SK-N-MC (cell line): ENCODE measurements at regions not wholly inside any gene's neighbourhood (a gene's known extent, or its start where the extent isn't known, plus 50 kb on each side); places are given as distances from the start of the nearest gene placed in this dataset.

Source experiments
- DNase-seq: peaks from one replicate; pipeline ENCODE4 v3.0.0-alpha.2; 2011; ENCODE audit warnings: low read depth, low spot score
- H3K27ac ChIP-seq: fragments of 200-600 bp; sonication (generic); 2 replicates; pipeline ENCODE4 v1.5.1; 2016; ENCODE audit warnings: mixed run types
- H3K36me3 ChIP-seq: fragments of 200-600 bp; sonication (generic); 2 replicates; pipeline ENCODE4 v1.6.1; 2017; ENCODE audit warnings: antibody characterized with exemption, low read length, mixed read lengths; ENCODE audit not compliant: insufficient read depth
- H3K4me3 ChIP-seq: fragments of 200-600 bp; sonication (generic); 2 replicates; pipeline ENCODE4 v1.5.1; 2016
- H3K9ac ChIP-seq: fragments of 200-600 bp; sonication (generic); 2 replicates; pipeline ENCODE4 v1.8.0; 2017; ENCODE audit warnings: mixed run types, mixed read lengths; ENCODE audit not compliant: insufficient read length
- H3K9me3 ChIP-seq: fragments of 200-600 bp; sonication (generic); 2 replicates; pipeline ENCODE4 v1.6.1; 2017; ENCODE audit warnings: low read depth, mild to moderate bottlenecking, antibody characterized with exemption, low read length, moderate library complexity, mixed read lengths
- EZH2 ChIP-seq: fragments of 200-600 bp; sonication (generic); IDR thresholded peaks from one replicate; pipeline ENCODE4 v1.6.1; 2017; ENCODE audit warnings: antibody characterized with exemption
- FOXP2 ChIP-seq: optimal IDR thresholded peaks from 2 replicates; pipeline ENCODE3; 2011; ENCODE audit warnings: mild to moderate bottlenecking, moderate library complexity; ENCODE audit not compliant: insufficient read depth; ENCODE audit errors: extremely low read length, control extremely low read depth
- POLR2AphosphoS5 ChIP-seq: IDR thresholded peaks from 2 replicates; pipeline ENCODE4 v1.6.1; 2012; ENCODE audit warnings: mild to moderate bottlenecking, low read depth, low read length, borderline replicate concordance

DNA sequence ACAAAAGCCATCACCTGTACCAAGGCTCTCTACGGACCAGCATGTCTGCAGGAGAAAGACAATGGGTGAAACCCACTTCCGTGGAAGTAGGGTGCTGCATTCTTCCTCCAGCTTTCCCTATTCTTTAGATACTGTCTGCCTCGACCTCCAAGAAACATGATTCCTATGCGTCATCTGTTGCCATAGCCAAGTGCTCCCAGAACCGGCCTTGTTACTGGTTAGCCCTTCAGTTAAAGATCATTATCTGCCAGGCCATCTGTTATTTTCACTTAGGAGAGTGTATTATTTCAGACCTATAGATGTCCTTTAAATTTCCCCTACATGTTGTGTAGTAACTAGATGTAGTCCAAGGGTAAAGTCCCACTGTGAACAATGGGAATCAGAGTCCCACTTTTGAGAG is 89.0 kb upstream of the KIAA1217 start:
- no peaks in the 10 kb centered on the region for H3K9me3 ChIP-seq
- no peak for DNase-seq
- TF ChIP-seq FOXP2 (no peak), POLR2AphosphoS5 (no peak), EZH2 (no peak)
- no peaks in the 10 kb centered on the region for H3K36me3 ChIP-seq
- H3K27ac ChIP-seq: no peak overlapping the region
- no peak overlapping the region for H3K9ac ChIP-seq
- H3K4me3 ChIP-seq: no peak overlapping the region

DNA sequence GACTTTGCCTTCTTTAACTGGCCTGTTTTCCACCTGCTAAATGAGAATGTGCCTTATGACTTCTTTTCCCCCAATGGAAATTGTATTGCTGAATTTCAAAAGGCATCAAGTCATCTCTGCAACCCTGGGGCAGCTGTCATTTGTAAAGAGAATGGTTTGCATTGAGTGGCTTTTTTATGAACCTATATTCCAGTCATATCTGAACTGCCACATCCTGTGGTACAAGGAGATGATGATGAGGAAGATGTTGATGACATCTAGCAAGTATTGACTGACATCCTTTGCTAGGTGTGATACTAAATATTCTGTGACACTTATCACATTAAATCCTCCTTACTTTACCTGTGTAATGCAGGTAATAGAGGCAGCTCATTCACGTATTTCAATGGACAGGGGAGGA is 88.3 kb upstream of the KIAA1217 start:
- TF ChIP-seq EZH2 (no peak), FOXP2 (no peak)
- no peak overlapping the region for H3K9ac ChIP-seq
- no peak overlapping the region for H3K4me3 ChIP-seq
- H3K9me3 ChIP-seq: no peaks in the 10 kb centered on the region
- DNase-seq: no peak
- no peak overlapping the region for H3K27ac ChIP-seq
- no peaks in the 10 kb centered on the region for H3K36me3 ChIP-seq

DNA sequence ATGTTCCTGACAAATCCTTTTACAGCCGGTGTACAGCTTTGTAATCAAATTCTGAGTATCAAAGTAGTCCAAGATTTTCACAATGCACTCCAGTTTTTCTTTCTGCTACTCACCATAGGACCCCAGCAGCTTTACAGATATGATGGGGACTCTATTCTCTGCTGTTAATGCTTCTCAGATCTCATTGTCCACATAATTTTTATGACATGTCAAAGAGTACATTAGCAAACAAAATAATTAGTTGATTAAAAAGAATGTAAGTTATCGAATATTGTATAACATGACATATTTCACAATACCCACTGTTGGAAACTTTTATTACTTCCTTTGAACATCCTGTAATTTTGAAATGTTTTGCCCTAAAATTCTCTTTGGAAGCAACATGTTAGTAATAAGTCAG is 81.4 kb upstream of the KIAA1217 start:
- Histone ChIP-seq H3K9ac (peak overlapping the region; percentile 26), H3K9me3 (no peaks in the 10 kb centered on the region), H3K4me3 (peak overlapping the region; percentile 64), H3K36me3 (no peaks in the 10 kb centered on the region), H3K27ac (peak overlapping the region; percentile 89)
- peak; percentile 39 for DNase-seq
- TF ChIP-seq POLR2AphosphoS5 (no peak), FOXP2 (no peak), EZH2 (no peak)

DNA sequence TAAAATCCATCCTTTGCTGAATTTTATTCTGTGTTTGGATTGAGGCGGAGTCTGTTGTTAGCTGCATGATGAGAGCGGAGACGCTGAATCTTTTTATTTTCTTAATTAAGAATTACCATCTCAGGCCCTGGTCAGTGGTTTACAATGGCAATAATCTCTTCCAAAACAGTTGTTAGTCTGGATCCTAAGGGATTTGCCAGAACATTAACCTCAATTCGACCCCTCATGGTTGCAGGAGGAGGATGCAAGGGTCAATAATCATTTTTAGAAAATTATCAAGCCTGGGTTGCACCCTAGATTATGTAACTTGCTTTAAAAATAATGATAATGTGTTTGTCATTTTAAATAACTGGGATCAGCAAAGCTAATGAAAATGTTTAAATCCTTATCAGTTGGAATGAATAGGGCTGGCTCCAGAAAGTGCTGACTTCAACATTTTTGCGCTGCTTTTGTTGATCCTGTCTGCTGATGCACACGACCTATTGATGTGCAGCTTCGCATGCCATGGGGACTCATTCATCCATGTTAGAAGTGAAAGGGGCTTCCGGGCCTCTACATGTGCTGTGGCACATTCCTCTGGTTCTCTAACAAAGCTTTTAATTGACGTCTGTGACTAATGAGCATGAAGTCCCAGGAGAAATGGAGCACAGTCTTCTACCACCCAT is 80.7 kb upstream of the KIAA1217 start:
- TF ChIP-seq FOXP2 (peak; percentile 75), EZH2 (no peak), POLR2AphosphoS5 (no peak)
- peak; percentile 72 for DNase-seq
- H3K9ac ChIP-seq: peak overlapping the region; percentile 26
- H3K9me3 ChIP-seq: no peaks in the 10 kb centered on the region
- peak overlapping the region; percentile 64 for H3K4me3 ChIP-seq
- H3K36me3 ChIP-seq: no peaks in the 10 kb centered on the region
- peak overlapping the region; percentile 89 for H3K27ac ChIP-seq

DNA sequence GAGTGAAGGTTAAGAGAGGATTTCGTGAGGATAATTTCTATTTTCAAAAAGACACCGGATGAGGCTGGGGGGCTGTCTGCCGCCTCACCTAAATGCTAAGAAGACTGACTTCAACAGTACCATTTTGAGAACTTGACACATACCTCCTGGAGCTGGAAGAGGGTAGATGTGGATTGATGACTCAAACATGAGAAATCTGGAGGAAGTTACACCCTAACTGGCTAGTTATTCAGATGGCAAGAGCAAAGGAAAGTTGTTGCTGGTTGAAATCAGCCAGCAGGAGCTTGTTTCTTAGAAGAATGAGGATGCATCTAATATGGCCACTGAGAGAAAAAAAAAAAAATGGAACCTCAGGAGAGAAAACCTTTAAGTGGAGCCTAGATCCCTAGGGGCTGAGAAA is 76.2 kb upstream of the KIAA1217 start:
- H3K4me3 ChIP-seq: no peak overlapping the region
- no peaks in the 10 kb centered on the region for H3K36me3 ChIP-seq
- H3K9ac ChIP-seq: no peak overlapping the region
- TF ChIP-seq FOXP2: no peak
- no peak for TF ChIP-seq EZH2
- no peak for TF ChIP-seq POLR2AphosphoS5
- no peak overlapping the region for H3K27ac ChIP-seq
- no peak for DNase-seq
- no peaks in the 10 kb centered on the region for H3K9me3 ChIP-seq

DNA sequence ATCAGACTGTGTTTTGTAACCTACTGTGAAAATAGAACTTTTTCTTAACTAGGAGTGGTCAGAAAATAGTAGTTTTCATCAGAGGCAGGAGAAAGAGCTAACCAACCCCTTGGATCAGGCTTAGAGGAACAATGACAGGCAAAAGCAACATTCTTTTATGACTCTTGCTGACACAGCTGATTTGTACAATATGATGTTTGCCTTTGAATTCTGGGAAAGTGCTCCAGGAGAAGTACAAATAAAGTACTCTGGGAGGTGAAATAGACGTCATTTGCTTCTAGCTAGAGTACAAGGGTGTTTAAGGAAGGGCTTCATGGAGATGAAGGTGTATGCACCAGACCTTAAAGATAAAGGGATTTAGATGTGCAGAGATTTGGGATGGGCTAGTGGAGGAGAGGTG is 75.1 kb upstream of the KIAA1217 start:
- no peak overlapping the region for H3K27ac ChIP-seq
- DNase-seq: no peak
- no peak overlapping the region for H3K4me3 ChIP-seq
- no peak overlapping the region for H3K9ac ChIP-seq
- H3K9me3 ChIP-seq: no peaks in the 10 kb centered on the region
- TF ChIP-seq FOXP2 (no peak), EZH2 (no peak), POLR2AphosphoS5 (no peak)
- no peaks in the 10 kb centered on the region for H3K36me3 ChIP-seq

DNA sequence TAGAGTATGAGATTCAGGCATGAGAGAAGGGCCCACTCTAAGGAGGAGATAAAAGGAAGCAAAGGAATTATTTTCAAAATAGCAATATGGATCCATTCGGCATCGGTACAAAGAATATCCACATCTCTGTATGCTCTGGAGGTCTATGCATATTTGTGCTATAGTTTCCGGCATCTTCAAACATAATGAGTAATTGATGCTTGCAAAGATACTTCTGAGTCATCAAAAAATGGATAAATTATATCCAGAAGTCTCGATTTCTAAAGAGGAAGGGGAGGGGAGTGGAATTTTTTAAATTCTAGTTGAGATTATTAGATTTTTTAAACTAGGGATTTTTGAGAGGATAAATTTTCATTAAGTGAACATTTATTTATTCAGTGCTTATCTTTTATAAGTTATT is 72.9 kb upstream of the KIAA1217 start:
- Histone ChIP-seq H3K36me3 (no peaks in the 10 kb centered on the region), H3K9ac (no peak overlapping the region), H3K4me3 (no peak overlapping the region), H3K27ac (no peak overlapping the region), H3K9me3 (no peaks in the 10 kb centered on the region)
- no peak for DNase-seq
- TF ChIP-seq FOXP2 (no peak), POLR2AphosphoS5 (no peak), EZH2 (no peak)

DNA sequence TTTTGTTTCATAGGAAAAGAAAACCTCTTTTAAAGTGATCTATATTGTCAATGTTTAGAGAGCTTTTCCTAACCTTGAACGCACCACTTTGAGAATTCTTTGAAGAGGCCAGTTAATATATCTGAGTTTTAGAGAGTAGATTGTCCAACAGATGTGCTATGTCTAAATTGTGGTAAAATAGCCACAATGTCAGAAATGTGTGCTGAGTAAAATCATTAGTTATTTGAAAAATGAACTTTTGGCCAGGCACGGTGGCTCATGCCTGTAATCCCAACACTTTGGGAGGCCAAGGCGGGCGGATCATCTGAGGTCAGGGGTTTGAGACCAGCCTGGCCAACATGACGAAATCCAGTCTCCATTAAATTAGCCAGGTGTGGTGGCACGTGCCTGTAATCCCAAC is 61.6 kb upstream of the KIAA1217 start:
- TF ChIP-seq FOXP2 (no peak), POLR2AphosphoS5 (no peak), EZH2 (no peak)
- DNase-seq: no peak
- Histone ChIP-seq H3K4me3 (no peak overlapping the region), H3K9ac (no peak overlapping the region), H3K27ac (no peak overlapping the region), H3K36me3 (no peaks in the 10 kb centered on the region), H3K9me3 (no peaks in the 10 kb centered on the region)

DNA sequence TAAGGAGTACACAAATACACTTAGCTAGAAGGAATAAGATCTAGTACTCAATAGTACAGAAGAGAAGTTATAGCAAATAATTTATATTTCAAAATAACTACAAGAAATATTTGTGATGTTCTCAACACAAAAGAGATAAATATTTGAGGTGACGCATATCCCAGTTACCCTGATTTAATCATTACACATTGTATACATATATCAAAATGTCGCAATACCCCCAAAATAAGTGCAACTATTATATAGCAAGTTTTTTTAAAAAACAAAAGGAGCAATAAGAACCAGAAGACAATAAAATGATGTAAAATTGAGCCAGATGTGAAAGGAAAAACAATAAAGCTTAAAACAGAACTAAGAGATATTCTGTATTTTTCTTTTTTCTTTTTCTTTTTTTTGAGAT is 59.3 kb upstream of the KIAA1217 start:
- Histone ChIP-seq H3K36me3 (no peaks in the 10 kb centered on the region), H3K9ac (no peak overlapping the region), H3K9me3 (no peaks in the 10 kb centered on the region), H3K4me3 (no peak overlapping the region), H3K27ac (no peak overlapping the region)
- no peak for TF ChIP-seq EZH2
- no peak for TF ChIP-seq POLR2AphosphoS5
- no peak for TF ChIP-seq FOXP2
- DNase-seq: no peak
